K562 (cell line): ENCODE measurements at regions not wholly inside any gene's neighbourhood (a gene's known extent, or its start where the extent isn't known, plus 50 kb on each side); places are given as distances from the start of the nearest gene placed in this dataset.

ENCODE experiments used
- ATAC-seq: fragments of 200-7000 bp; cut with Tn5 transposase; 3 replicates; pipeline ENCODE4 v1.9.1; 2020; ENCODE audit warnings: moderate library complexity
- BruUV-seq: library from RNA; stranded (reverse); fragments of 400-500 nt; replicated peaks from 2 replicates; lab custom pipeline; 2021; lab: Mats Ljungman, UMichigan
- CTCF ChIA-PET: fragments of 300-600 bp; formaldehyde crosslinking; extraction: SDS; loops from one replicate; lab custom pipeline; 2021; ENCODE audit warnings: low intra/inter-chr PET ratio; lab: Yijun Ruan, JAX
- POLR2A ChIA-PET: fragments of 300-600, 350-650 bp; sonication (Branson Sonifier 250); formaldehyde crosslinking; extraction: SDS; loops from one replicate; lab custom pipeline; 2021; ENCODE audit warnings: antibody characterized with exemption, inconsistent platforms; lab: Yijun Ruan, JAX
- DNase-seq, 4 experiments: peaks; one replicate each; pipeline versions ENCODE4 v3.0.0 to v3.0.0-alpha.2; 2011 to 2018; ENCODE audit warnings: low spot score in 3 of 4, mixed read lengths in 3 of 4; ENCODE audit errors: extremely low read depth in 1 of 4
- FAIRE-seq: peaks from 2 replicates; lab custom pipeline; 2011; peaks lifted over from hg19 to GRCh38; lab: Jason Lieb, UNC
- H2AFZ ChIP-seq: 2 replicates; pipeline ENCODE4 v1.6.0; 2011; ENCODE audit warnings: low read depth, low read length, control low read depth, inconsistent platforms
- H3K27ac ChIP-seq: fragments of 200-600 bp; 3 replicates; pipeline ENCODE4 v1.8.0; 2011; ENCODE audit warnings: low read depth, mild to moderate bottlenecking, control low read depth, inconsistent platforms, low read length, moderate library complexity, mixed read lengths; ENCODE audit errors: extremely low read depth
- H3K27me3 ChIP-seq, 2 experiments: fragments of 300-600 bp in 1 of 2; 2 replicates in 1 of 2; 3 replicates in 1 of 2; pipeline versions ENCODE4 v1.6.0 to v1.8.0; 2011; ENCODE audit warnings: inconsistent platforms in 2 of 2, low read length in 2 of 2, mild to moderate bottlenecking in 1 of 2, mixed read lengths in 1 of 2, moderate library complexity in 1 of 2; ENCODE audit not compliant: control insufficient read depth in 2 of 2, insufficient read depth in 2 of 2
- H3K36me3 ChIP-seq: fragments of 300-600 bp; 3 replicates; pipeline ENCODE4 v1.8.0; 2011; ENCODE audit warnings: mild to moderate bottlenecking, low read length, inconsistent platforms; ENCODE audit not compliant: control insufficient read depth, insufficient read depth
- H3K4me1 ChIP-seq, 2 experiments: fragments of 200-600 bp in 1 of 2; replicated peaks in 1 of 2; 2 replicates in 1 of 2; 3 replicates in 1 of 2; pipeline versions ENCODE4 v1.5.1 to v1.8.0; 2011; ENCODE audit warnings: inconsistent platforms in 2 of 2, low read length in 2 of 2, mild to moderate bottlenecking in 1 of 2, mixed read lengths in 1 of 2, moderate library complexity in 1 of 2; ENCODE audit not compliant: control insufficient read depth in 2 of 2, insufficient read depth in 2 of 2
- H3K4me2 ChIP-seq: 2 replicates; pipeline ENCODE4 v1.6.1; 2011; ENCODE audit warnings: low read length, control low read depth, inconsistent platforms, mixed read lengths; ENCODE audit not compliant: insufficient read depth
- H3K4me3 ChIP-seq: fragments of 200-600 bp; sonication (generic), shearing (Covaris generic); 2 replicates; pipeline ENCODE4 v1.5.1; 2016; ENCODE audit warnings: control low read depth, inconsistent platforms
- H3K79me2 ChIP-seq: fragments of 200-600 bp; 3 replicates; pipeline ENCODE4 v1.8.0; 2011; ENCODE audit warnings: low read length, inconsistent platforms; ENCODE audit not compliant: control insufficient read depth, insufficient read depth
- H3K9ac ChIP-seq, 2 experiments: 2 replicates each; pipeline versions ENCODE4 v1.6.0 to v1.6.1; 2011; ENCODE audit warnings: low read depth in 2 of 2, low read length in 2 of 2, control low read depth in 1 of 2, inconsistent platforms in 1 of 2, mild to moderate bottlenecking in 1 of 2, mixed read lengths in 1 of 2; ENCODE audit not compliant: insufficient read depth in 1 of 2
- H3K9me1 ChIP-seq: one replicate; pipeline ENCODE4 v1.6.0; 2011; ENCODE audit warnings: inconsistent platforms, mild to moderate bottlenecking, low read length, moderate library complexity; ENCODE audit not compliant: control insufficient read depth, insufficient read depth
- H3K9me3 ChIP-seq: replicated peaks from 2 replicates; pipeline ENCODE4 v1.5.1; 2011; ENCODE audit warnings: low read depth, low read length, inconsistent platforms; ENCODE audit not compliant: control insufficient read depth, insufficient read depth
- H4K20me1 ChIP-seq: replicated peaks from 2 replicates; pipeline ENCODE4 v1.6.1; 2011; ENCODE audit warnings: low read length, inconsistent platforms, mixed read lengths; ENCODE audit not compliant: control insufficient read depth, insufficient read depth
- CHD2 ChIP-seq: IDR thresholded peaks from 2 replicates; pipeline ENCODE4 v1.6.1; 2011; ENCODE audit warnings: low read depth, low read length
- ESRRA ChIP-seq: fragments of 450-650 bp; IDR thresholded peaks from 2 replicates; pipeline ENCODE4 v1.6.1; 2014; ENCODE audit warnings: low read depth, mild to moderate bottlenecking, moderate library complexity, borderline replicate concordance
- GATA2 ChIP-seq: sonication (generic); formaldehyde crosslinking; IDR thresholded peaks from 2 replicates; pipeline ENCODE4 v1.4.0; 2020; ENCODE audit warnings: mild to moderate bottlenecking, missing genetic modification reagents
- GATAD2B ChIP-seq: fragments of 450-650 bp; IDR thresholded peaks from 2 replicates; pipeline ENCODE4 v1.6.1; 2017; ENCODE audit warnings: mild to moderate bottlenecking, borderline replicate concordance
- HDAC8 ChIP-seq: fragments of 450-650 bp; IDR thresholded peaks from 2 replicates; pipeline ENCODE4 v1.6.1; 2016; ENCODE audit warnings: mild to moderate bottlenecking, missing genetic modification characterization, moderate library complexity, missing compliant biosample characterization
- KAT7 ChIP-seq: sonication (generic); formaldehyde crosslinking; IDR thresholded peaks from 2 replicates; pipeline ENCODE4 v1.8.0; 2022; ENCODE audit warnings: missing genetic modification reagents, mild to moderate bottlenecking, borderline replicate concordance
- MAZ ChIP-seq, 2 experiments: fragments of 450-650 bp in 1 of 2; sonication (generic) in 1 of 2; formaldehyde crosslinking; IDR thresholded peaks in 1 of 2; conservative IDR thresholded peaks in 1 of 2; 2 replicates each; pipeline versions ENCODE4 v1.4.0 to v1.5.0; 2020; ENCODE audit warnings: mild to moderate bottlenecking in 1 of 2, missing genetic modification reagents in 1 of 2
- PHB2 ChIP-seq: fragments of 450-650 bp; IDR thresholded peaks from 2 replicates; pipeline ENCODE4 v1.6.1; 2017; ENCODE audit warnings: low read depth
- TAF9B ChIP-seq: fragments of 450-650 bp; IDR thresholded peaks from 2 replicates; pipeline ENCODE4 v1.6.1; 2018; ENCODE audit warnings: mild to moderate bottlenecking; ENCODE audit not compliant: partially characterized antibody
- TRIM25 ChIP-seq: fragments of 450-650 bp; IDR thresholded peaks from 2 replicates; pipeline ENCODE4 v1.7.0; 2016; ENCODE audit warnings: borderline replicate concordance
- ZFP1 ChIP-seq: fragments of 450-650 bp; formaldehyde crosslinking; IDR thresholded peaks from 2 replicates; pipeline ENCODE4 v1.4.0; 2020; ENCODE audit warnings: mild to moderate bottlenecking, mixed read lengths
- ZKSCAN8 ChIP-seq: fragments of 200-800 bp; sonication (Bioruptor generic); IDR thresholded peaks from 2 replicates; pipeline ENCODE4 v1.6.1; 2016; ENCODE audit warnings: missing genetic modification characterization, missing compliant biosample characterization
- ZNF561 ChIP-seq: fragments of 450-650 bp; formaldehyde crosslinking; conservative IDR thresholded peaks from 2 replicates; pipeline ENCODE4 v1.4.0; 2020; ENCODE audit warnings: mild to moderate bottlenecking, moderate library complexity
- WGBS: fragments of 100-300 bp; shearing (Covaris generic); methylation state at CpG from one replicate; pipeline ENCODE4 v1.1.6; 2016; ENCODE audit warnings: low coverage, mixed read lengths; ENCODE audit not compliant: insufficient coverage; ENCODE audit errors: missing lambda C conversion rate; 5-methylcytosine and 5-hydroxymethylcytosine counted together
- in situ Hi-C: fragments of 300-500 bp; cut with MboI; formaldehyde crosslinking; loops from 4 replicates; pipeline ENCODE4 v1.15.0; 2018; ENCODE audit warnings: inconsistent platforms, mixed read lengths
- intact Hi-C: fragments of 100-400 bp; cut with micrococcal nuclease; formaldehyde crosslinking; loops from 2 replicates; pipeline ENCODE4 v1.14.2; 2022

DNA sequence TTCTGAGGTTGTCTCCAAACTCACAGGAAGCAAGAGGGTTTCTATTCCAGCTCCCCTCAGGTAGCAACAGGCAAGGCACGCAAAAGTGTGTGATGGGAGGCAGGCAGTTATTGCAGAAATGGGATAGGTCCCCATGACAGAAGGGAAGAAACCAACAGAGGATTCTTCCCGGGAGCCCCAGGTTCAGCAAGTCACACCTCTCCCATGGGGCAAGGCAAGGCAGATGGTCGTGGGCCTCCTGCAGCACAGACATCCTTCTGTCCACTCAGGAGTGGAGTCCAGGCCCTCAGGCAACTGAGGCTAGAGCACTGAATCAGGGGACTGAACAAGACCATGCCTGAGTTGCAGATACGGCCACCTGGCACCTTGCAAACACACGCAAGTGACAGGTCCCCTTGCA is 424.9 kb upstream of the IRX4 start:
- no peak for FAIRE-seq
- in situ Hi-C loops, result no loop called here
- no peak for ATAC-seq
- CTCF ChIA-PET, result no interaction called here
- Histone ChIP-seq H3K4me2 (no peak overlapping the region), H3K4me1 (no peaks in the 10 kb centered on the region), H3K27me3 (peaks cover 8 to 34% of the 10 kb centered on the region in 2 experiments), H3K36me3 (no peaks in the 10 kb centered on the region), H3K79me2 (no peaks in the 10 kb centered on the region), H3K9me1 (peaks cover 3% of the 10 kb centered on the region), H3K9ac (no peak overlapping the region), H4K20me1 (no peaks in the 10 kb centered on the region), H3K27ac (no peak overlapping the region), H2AFZ (no peak overlapping the region), H3K4me3 (no peak overlapping the region), H3K9me3 (no peaks in the 10 kb centered on the region)
- TF ChIP-seq ZFP1 (no peak), KAT7 (CRISPR knock-in tag) (no peak), TAF9B (no peak), ZNF561 (CRISPR knock-in tag) (no peak), GATAD2B (no peak), CHD2 (no peak), ESRRA (no peak), PHB2 (no peak), ZKSCAN8 (CRISPR knock-in tag) (no peak), GATA2 (CRISPR knock-in tag) (no peak), MAZ (CRISPR knock-in tag; conservative IDR thresholded peaks at IDR 0.05 in 1 of 2, IDR thresholded peaks at IDR 0.05 in 1 of 2) (no peak), TRIM25 (no peak), HDAC8 (tag) (no peak)
- no peak for DNase-seq
- no TSS peak for BruUV-seq
- intact Hi-C loops, result no loop called here
- POLR2A ChIA-PET, result interaction anchor here (0.8 kb wide), 1 partner anchor 13 kb away, joined by 3 read pairs; no protein-coding TSS in a partner anchor
- 5% methylated on average over 5 of the region's 5 CpGs for WGBS
